Muscle of leg (tissue), 3 donors: ENCODE measurements at regions not wholly inside any gene's neighbourhood (a gene's known extent, or its start where the extent isn't known, plus 50 kb on each side); places are given as distances from the start of the nearest gene placed in this dataset.

Experiments used
- DNase-seq: peaks from one replicate; pipeline ENCODE4 v3.0.0; 2013
- H3K27ac ChIP-seq: one replicate; pipeline ENCODE4 v1.5.1; 2013; ENCODE audit warnings: mild to moderate bottlenecking, low read length, control low read depth
- H3K27me3 ChIP-seq: one replicate; pipeline ENCODE4 v1.6.1; 2013; ENCODE audit warnings: low read length; ENCODE audit not compliant: control insufficient read depth, insufficient read depth
- H3K36me3 ChIP-seq: one replicate; pipeline ENCODE4 v1.6.1; 2013; ENCODE audit warnings: low read length; ENCODE audit not compliant: control insufficient read depth, insufficient read depth
- H3K4me1 ChIP-seq: one replicate; pipeline ENCODE4 v1.6.1; 2013; ENCODE audit warnings: low read length; ENCODE audit not compliant: control insufficient read depth, insufficient read depth
- H3K4me3 ChIP-seq: one replicate; pipeline ENCODE4 v1.5.1; 2013; ENCODE audit warnings: low read length, control low read depth
- H3K9me3 ChIP-seq: replicated peaks from 2 replicates; pipeline ENCODE4 v1.6.1; 2013; ENCODE audit warnings: low read depth, low read length; ENCODE audit not compliant: control insufficient read depth
- WGBS: methylation state at CpG from one replicate; pipeline ENCODE4 v1.1.5; 2013; ENCODE audit warnings: missing lambda C conversion rate; ENCODE audit not compliant: insufficient coverage; 5-methylcytosine and 5-hydroxymethylcytosine counted together

DNA sequence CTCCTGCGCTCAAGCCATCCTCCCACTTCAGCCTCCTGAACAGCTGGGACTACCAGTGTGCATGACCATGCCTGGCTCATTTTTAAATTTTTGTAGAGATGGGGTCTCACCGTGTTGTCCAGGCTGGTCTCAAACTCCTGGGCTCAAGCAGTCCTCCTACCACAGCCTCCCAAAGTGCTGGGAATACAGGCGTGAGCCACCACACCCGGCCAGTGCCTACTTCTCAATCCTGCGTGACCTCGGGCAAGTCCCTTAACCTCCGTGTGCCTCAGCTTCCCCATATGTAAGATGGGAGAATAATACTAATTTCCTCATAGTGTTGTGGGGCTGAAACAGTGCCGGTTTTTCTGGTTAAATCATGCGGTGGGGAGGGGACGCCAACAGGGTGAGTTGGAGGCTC is 143.5 kb upstream of the CIBAR2 start:
- H3K4me1 ChIP-seq, result peaks cover 40% of the 10 kb centered on the region
- no peak for DNase-seq
- peaks cover 5% of the 10 kb centered on the region for H3K27me3 ChIP-seq
- H3K9me3 ChIP-seq, result no peaks in the 10 kb centered on the region
- H3K27ac ChIP-seq, result no peak overlapping the region
- H3K4me3 ChIP-seq, result no peak overlapping the region
- H3K36me3 ChIP-seq, result no peaks in the 10 kb centered on the region
- no CpG with 5 or more reads among the region's 10 CpGs for WGBS

DNA sequence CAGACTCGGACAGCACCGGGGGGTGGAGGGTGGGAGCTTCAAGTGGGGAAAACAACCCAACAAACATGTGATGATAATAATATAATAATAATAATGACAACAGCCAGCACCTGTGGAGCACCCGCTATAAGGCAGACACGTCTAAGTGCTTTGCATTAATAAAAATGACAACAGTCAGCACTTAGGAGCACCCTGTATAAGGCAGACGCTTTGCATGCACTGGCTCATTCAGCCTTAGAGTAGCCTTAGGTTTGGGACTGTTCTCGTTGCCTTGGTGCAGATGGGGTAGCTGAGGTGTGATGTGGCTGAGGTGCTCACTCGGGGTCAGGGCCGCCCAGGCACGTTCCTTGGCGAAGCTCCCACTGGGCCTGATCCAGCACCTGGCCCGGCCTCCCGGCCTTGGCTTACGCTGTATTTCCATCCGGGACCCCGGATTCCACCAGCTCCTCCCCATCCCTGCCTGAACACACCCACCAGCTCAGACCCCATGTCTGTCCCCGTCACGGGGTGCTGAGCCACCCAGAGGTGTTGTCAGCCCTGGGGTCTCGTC is 144.0 kb upstream of the CIBAR2 start:
- H3K27me3 ChIP-seq, result peaks cover 5% of the 10 kb centered on the region
- no peak overlapping the region for H3K4me3 ChIP-seq
- no peaks in the 10 kb centered on the region for H3K9me3 ChIP-seq
- peaks cover 44% of the 10 kb centered on the region for H3K4me1 ChIP-seq
- no peaks in the 10 kb centered on the region for H3K36me3 ChIP-seq
- no peak overlapping the region for H3K27ac ChIP-seq
- no peak for DNase-seq
- WGBS, result 55% methylated on average over 13 of the region's 18 CpGs

DNA sequence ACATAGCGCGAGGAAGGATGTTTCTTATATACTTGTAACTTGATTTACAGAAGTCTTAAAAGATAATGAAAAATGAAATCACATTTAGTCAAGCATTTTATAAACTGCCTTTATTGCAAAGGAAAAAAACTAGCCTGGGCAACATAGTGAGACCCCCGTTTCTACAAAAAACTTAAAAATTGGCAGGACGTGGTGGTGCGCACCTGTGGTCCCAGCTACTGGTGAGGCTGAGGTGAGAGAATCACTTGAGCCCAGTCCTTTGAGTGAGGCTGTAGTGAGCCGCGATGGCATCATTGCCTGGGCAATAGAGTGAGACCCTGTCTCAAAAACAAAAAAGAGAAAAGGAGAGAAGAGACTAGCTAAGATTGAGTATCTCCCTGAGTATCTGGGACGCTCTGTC is 145.2 kb upstream of the CIBAR2 start:
- Histone ChIP-seq H3K9me3 (no peaks in the 10 kb centered on the region), H3K27me3 (peaks cover 5% of the 10 kb centered on the region), H3K4me3 (no peak overlapping the region), H3K36me3 (no peaks in the 10 kb centered on the region), H3K4me1 (peaks cover 42% of the 10 kb centered on the region), H3K27ac (no peak overlapping the region)
- DNase-seq, result no peak
- 100% methylated on average over 5 of the region's 8 CpGs for WGBS

DNA sequence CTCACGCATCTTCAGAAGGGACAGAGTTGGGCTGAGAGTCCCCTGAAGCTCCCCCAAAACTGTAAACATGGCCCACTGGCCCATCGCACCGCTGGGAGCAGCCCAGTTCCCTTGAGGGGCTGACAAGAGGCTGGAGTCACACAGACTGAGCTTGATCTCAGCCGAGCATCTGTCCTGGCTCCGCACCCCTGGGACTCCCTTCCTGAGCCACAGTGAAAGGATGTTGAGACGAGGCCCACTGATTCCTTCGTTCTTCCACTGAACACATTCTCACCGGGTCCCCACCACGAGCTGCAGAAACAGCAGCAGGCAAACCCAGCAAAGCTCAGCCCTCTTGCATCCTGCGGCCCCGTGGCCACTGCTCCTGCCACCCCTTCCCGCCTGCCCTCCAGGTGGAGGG is 145.9 kb upstream of the CIBAR2 start:
- WGBS, result 63% methylated on average over 9 of the region's 12 CpGs
- peaks cover 5% of the 10 kb centered on the region for H3K27me3 ChIP-seq
- H3K9me3 ChIP-seq, result no peaks in the 10 kb centered on the region
- H3K4me1 ChIP-seq, result peaks cover 40% of the 10 kb centered on the region
- H3K27ac ChIP-seq, result no peak overlapping the region
- no peaks in the 10 kb centered on the region for H3K36me3 ChIP-seq
- DNase-seq, result no peak
- no peak overlapping the region for H3K4me3 ChIP-seq

DNA sequence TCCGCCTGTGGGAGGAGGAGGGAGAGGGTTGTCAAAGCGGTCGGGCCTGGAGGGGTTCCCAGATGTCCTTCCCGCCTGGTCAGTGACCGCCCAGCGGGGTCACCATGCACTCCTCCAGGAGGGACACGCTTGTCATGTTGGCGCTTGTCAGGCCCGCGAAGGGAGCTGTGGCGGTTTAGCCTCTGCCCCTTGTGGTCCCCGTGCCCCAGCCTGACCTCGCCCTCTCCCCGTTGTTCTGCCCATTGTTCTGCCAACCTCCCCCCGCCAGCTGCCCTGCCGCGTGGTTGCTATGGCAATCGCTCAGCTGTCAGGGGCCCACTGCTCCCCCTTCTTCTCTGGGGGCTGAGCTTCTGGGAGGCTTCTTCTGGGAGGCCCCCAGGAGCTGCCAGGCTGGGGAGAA is 146.4 kb upstream of the CIBAR2 start:
- DNase-seq, result no peak
- no peak overlapping the region for H3K27ac ChIP-seq
- H3K36me3 ChIP-seq, result no peaks in the 10 kb centered on the region
- H3K27me3 ChIP-seq, result peaks cover 5% of the 10 kb centered on the region
- H3K4me1 ChIP-seq, result peaks cover 36% of the 10 kb centered on the region
- H3K4me3 ChIP-seq, result no peak overlapping the region
- H3K9me3 ChIP-seq, result no peaks in the 10 kb centered on the region
- 46% methylated on average over 15 of the region's 18 CpGs for WGBS

DNA sequence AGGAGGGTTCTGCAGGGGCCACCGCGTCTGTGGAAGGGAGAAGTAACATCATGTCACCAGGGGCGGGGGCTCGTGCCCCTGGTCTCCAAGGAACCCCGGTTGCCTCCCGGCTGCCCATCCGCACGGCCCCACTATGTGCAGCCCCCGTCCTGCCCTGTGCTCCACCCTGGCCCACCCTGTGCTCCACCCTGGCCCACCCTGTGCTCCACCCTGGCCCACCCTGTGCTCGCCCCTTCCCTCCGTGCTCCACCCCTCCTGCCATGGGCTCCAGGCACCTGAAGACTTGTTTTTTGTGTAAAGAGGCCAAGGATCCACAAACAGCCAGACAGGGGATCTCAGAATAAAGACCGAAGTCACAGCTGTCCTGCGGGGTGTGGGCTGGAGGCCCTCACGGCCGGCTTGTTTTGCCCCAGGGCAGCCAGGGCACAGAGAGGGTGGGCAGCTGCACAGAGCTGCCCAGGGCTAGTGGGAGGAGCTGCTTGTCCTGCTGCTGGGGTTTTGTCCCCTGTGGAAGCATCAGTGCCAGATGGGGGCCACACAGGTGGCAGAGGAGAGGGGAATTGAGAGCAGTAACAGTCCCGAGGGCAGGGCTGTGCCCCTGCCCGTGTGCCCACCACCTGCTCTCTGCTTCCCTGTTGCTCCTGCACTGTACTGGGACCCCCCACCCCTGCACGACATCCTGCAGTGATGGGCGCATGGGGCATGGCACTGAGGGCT is 147.0 kb upstream of the CIBAR2 start:
- WGBS, result 56% methylated on average over 19 of the region's 19 CpGs

DNA sequence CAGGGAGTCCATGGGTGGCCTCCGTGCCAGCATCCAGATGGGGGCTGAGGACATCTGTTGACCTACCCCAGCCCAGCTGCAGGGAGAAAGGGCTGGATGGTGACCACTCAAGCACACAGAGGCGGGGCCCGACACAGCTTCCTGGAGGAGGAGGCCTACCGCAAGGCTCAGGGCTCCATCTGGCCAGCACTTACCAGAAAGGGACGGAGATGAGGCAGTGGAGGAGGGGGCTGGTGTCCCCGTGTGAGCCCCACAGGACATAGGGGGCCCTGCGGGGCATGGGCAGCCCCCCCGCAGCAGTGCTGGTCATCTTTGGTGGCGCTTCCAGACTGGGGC is 147.5 kb upstream of the CIBAR2 start:
- Histone ChIP-seq H3K4me1 (peaks cover 36% of the 10 kb centered on the region), H3K36me3 (no peaks in the 10 kb centered on the region), H3K27ac (no peak overlapping the region), H3K9me3 (no peaks in the 10 kb centered on the region), H3K27me3 (peaks cover 5% of the 10 kb centered on the region), H3K4me3 (no peak overlapping the region)
- 76% methylated on average over 5 of the region's 9 CpGs for WGBS
- DNase-seq, result no peak

More for the DNA sequence above, 147.0 kb upstream of the CIBAR2 start:
- no peak for DNase-seq
- Histone ChIP-seq H3K36me3 (no peaks in the 10 kb centered on the region), H3K4me1 (peaks cover 36% of the 10 kb centered on the region), H3K27me3 (peaks cover 5% of the 10 kb centered on the region), H3K9me3 (no peaks in the 10 kb centered on the region), H3K4me3 (no peak overlapping the region), H3K27ac (no peak overlapping the region)

DNA sequence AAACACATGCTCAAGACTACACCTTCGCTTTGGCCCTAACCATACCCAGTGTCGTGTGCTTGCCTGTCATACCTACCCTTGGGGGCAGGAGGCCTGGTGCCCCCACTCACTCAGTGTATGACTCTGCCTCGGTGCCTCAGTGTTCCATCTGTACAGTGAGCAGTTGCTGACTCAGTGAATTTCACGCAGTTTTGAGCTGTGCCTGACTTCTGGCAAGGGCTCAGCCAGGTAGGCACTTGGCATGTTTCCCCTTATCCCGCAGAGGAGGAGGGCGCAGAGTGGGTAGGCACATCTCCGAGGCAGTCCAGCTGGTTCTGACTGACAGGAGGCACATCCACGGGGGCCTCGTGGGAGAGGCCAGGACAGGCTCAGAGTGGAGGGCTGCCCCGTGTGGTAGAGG is 148.9 kb upstream of the CIBAR2 start:
- DNase-seq, result no peak
- Histone ChIP-seq H3K27me3 (peaks cover 5% of the 10 kb centered on the region), H3K4me1 (peaks cover 36% of the 10 kb centered on the region), H3K4me3 (no peak overlapping the region), H3K36me3 (peaks cover 2% of the 10 kb centered on the region), H3K9me3 (no peaks in the 10 kb centered on the region), H3K27ac (no peak overlapping the region)
- 80% methylated on average over 10 of the region's 10 CpGs for WGBS

DNA sequence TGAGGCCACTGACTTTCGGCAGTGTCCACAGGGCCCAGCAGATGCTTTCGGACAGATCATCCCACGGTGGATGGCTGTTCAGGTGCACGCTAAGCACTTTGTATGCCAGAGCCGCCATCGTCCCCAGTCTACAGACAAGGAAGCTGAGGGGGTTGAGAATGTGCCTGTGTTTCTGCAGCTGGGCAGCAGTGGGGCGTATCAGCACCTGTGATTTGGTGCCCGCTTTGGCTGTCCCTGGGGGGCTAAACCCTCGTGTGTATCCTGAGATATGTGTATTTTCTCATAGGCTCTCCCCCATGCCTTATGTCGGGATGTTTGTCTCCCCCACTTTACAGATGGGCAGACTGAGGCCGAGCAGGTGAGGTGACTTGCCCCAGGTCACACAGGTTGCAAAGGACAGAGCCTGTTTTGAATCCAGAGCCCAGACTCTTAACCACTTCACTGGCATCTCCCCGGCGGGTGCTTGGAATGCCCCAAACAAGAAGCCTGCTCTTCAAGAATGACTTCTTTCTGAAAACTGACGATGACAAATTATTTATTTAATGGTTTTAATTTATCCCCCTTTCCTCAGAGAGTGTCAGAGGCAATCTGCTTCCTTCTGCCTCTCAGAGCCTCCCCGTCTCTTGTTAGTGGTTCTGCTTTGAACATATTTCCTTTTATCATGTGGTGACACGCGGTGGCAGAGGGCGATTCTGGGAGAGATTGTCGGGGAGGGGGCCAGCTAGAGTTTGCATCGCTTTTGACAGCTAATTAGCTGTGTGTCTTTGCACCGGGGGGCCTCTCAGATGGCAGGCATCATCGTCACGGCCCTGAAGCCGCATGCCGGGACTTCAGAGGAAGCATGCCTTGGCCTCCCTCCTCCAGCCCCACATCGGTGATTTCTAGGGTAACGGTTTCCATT is 149.6 kb upstream of the CIBAR2 start:
- H3K4me1 ChIP-seq, result peaks cover 39% of the 10 kb centered on the region
- H3K36me3 ChIP-seq, result peaks cover 2% of the 10 kb centered on the region
- no peak for DNase-seq
- no peak overlapping the region for H3K27ac ChIP-seq
- H3K27me3 ChIP-seq, result peaks cover 5% of the 10 kb centered on the region
- no peaks in the 10 kb centered on the region for H3K9me3 ChIP-seq
- WGBS, result 71% methylated on average over 20 of the region's 27 CpGs
- H3K4me3 ChIP-seq, result no peak overlapping the region

DNA sequence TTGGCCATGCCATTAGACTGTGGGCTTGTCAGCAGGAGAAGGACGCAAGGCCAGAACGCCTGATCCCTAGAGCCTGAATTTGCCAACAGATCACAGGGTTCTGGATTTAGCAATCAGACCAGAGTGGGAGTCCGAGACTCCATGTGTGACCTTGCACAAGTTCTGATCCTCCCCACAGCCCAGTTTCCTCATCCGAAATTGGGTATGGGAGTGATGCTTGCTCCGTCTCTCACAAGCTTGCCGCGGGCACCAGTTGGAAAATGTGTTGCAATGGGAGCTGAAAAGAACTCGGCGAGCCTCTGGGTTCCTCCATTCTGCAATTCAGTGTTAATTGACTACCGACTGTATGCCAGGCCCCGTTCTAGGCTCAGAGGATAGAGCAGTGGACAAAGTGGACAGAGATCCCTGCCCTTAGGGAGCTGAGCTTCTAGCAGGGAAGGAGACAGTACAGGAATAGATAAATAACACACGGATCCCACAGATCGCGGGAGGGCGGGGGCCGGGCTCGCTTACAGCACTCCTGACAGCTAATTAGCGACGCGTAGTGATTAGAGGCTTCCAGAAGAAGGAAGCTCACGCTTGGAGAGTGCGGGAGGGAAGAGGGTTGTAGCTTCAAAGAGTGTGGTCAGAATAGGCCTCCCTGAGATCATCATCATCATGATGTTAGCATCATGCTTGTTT is 150.4 kb upstream of the CIBAR2 start:
- WGBS, result 86% methylated on average over 6 of the region's 22 CpGs
- H3K9me3 ChIP-seq, result no peaks in the 10 kb centered on the region
- peaks cover 3% of the 10 kb centered on the region for H3K27me3 ChIP-seq
- peaks cover 37% of the 10 kb centered on the region for H3K4me1 ChIP-seq
- H3K36me3 ChIP-seq, result peaks cover 2% of the 10 kb centered on the region
- no peak for DNase-seq
- no peak overlapping the region for H3K4me3 ChIP-seq
- no peak overlapping the region for H3K27ac ChIP-seq
